ENCODE measurements at regions not wholly inside any gene's neighbourhood (a gene's known extent, or its start where the extent isn't known, plus 50 kb on each side); places are given as distances from the start of the nearest gene placed in this dataset.

DNA sequence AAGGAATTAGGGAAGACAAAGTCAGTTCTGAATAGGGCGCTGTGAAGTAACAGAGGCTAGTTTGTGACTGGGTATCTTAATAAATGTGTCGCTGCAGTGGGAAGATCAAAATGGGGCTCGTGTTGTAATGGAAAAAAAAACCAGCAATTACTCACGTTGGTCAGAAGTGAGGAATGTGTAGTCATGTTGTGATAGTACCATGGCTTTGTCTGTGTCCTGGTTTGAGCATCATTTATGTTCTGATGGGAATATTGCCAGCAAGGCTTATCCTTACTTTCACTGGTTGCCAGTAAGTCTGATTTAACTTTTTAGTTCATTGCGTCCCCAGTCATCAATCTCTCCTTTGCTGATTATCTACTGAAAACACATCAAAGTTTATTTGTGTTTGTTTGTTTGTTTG, 467.6 kb downstream of the NYAP2 start:
- no peaks in the 10 kb centered on the region for H3K9me2 ChIP-seq (replicated peaks; ENCODE audit: insufficient read depth, low read length)
- no peaks in the 10 kb centered on the region for H3K36me3 ChIP-seq (ENCODE audit: insufficient read depth, low read length)
- no peaks in the 10 kb centered on the region for H3K27me3 ChIP-seq (ENCODE audit: low read length)
- no peak overlapping the region for H2AFZ ChIP-seq (ENCODE audit: low read length)
- no peak overlapping the region for H3K4me2 ChIP-seq (ENCODE audit: low read depth, low read length, poor library complexity, severe bottlenecking)
- H3K79me2 ChIP-seq (ENCODE audit: low read length): no peaks in the 10 kb centered on the region
- H3K4me1 ChIP-seq (ENCODE audit: low read length): no peaks in the 10 kb centered on the region
- no peak for DNase-seq
- no peak overlapping the region for H3K27ac ChIP-seq (ENCODE audit: low read length)
- no peak overlapping the region for H3K9ac ChIP-seq (ENCODE audit: low read length)
- no peaks in the 10 kb centered on the region for H3K9me3 ChIP-seq (ENCODE audit: low read length)
- H4K20me1 ChIP-seq (ENCODE audit: insufficient read depth, low read depth, low read length): no peaks in the 10 kb centered on the region
- H3K4me3 ChIP-seq (ENCODE audit: low read length): no peak overlapping the region

DNA sequence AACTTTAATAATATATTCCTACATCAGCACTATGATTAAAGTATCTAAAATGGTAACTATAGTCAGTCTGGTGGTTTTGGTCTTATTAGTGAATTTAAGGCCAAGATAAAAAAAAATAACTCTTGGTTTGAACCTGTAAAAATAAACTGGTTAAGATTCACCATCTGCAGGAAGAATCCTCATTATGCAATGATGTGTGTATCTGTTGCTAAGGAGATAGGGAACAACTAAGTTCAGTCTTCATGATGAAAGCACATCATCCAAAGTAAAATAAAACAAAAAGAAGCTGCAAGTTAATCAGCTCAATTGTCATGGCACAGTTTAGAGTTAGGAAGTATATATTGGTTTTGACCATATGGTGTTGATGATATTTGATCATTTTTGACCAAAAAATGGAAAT, 466.0 kb downstream of the NYAP2 start:
- Histone ChIP-seq H3K36me3 (ENCODE audit: insufficient read depth, low read length) (no peaks in the 10 kb centered on the region), H2AFZ (ENCODE audit: low read length) (no peak overlapping the region), H3K4me1 (ENCODE audit: low read length) (no peaks in the 10 kb centered on the region), H4K20me1 (ENCODE audit: insufficient read depth, low read depth, low read length) (no peaks in the 10 kb centered on the region), H3K9me2 (replicated peaks; ENCODE audit: insufficient read depth, low read length) (no peaks in the 10 kb centered on the region), H3K27ac (ENCODE audit: low read length) (no peak overlapping the region), H3K4me3 (ENCODE audit: low read length) (no peak overlapping the region), H3K9ac (ENCODE audit: low read length) (no peak overlapping the region), H3K27me3 (ENCODE audit: low read length) (no peaks in the 10 kb centered on the region), H3K9me3 (ENCODE audit: low read length) (no peaks in the 10 kb centered on the region; the same call in 1 of the 2 replicates), H3K79me2 (ENCODE audit: low read length) (no peaks in the 10 kb centered on the region), H3K4me2 (ENCODE audit: low read depth, low read length, poor library complexity, severe bottlenecking) (no peak overlapping the region)
- DNase-seq: no peak

DNA sequence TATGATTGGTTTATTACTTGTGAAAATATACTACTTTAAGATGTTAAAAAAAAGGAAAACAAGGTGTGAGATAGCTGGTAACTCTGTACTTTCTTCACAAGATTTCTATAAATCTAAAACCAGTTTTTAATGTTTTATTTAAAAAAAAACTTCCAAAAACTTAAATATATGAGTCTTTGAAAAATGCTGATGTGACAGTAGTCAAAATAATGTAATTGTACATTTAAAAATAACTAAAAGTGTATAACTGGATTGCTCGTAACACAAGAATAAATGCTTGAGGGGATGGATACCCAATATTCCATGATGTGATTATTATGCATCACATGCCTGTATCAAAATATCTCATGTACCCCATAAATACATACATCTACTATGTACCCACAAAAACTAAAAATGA, 464.9 kb downstream of the NYAP2 start:
- Histone ChIP-seq H3K4me3 (ENCODE audit: low read length) (no peak overlapping the region), H3K79me2 (ENCODE audit: low read length) (no peaks in the 10 kb centered on the region), H3K9ac (ENCODE audit: low read length) (no peak overlapping the region), H3K4me2 (ENCODE audit: low read depth, low read length, poor library complexity, severe bottlenecking) (no peak overlapping the region), H3K9me2 (replicated peaks; ENCODE audit: insufficient read depth, low read length) (no peaks in the 10 kb centered on the region), H2AFZ (ENCODE audit: low read length) (no peak overlapping the region), H3K4me1 (ENCODE audit: low read length) (no peaks in the 10 kb centered on the region), H3K9me3 (ENCODE audit: low read length) (no peaks in the 10 kb centered on the region; the same call in 1 of the 2 replicates), H3K27ac (ENCODE audit: low read length) (no peak overlapping the region), H3K27me3 (ENCODE audit: low read length) (no peaks in the 10 kb centered on the region), H3K36me3 (ENCODE audit: insufficient read depth, low read length) (no peaks in the 10 kb centered on the region), H4K20me1 (ENCODE audit: insufficient read depth, low read depth, low read length) (no peaks in the 10 kb centered on the region)
- no peak for DNase-seq

DNA sequence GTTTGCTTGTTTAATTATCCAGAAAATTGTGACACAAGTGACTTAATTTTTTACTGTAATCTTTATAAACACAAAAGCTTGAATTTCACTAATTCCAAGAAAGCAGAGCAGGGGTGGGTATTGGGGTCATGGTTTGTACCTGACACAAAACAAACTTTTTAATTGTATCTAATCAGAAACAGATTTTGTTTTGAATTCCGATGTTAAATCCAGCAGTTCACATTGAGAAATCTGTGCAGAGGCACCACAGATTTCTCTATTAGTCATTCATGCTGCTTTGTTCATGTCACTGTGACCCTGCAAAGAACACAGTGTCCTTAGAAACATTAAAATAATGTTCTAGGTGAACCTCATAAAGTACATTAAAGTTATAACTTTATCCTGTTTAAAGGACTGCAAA, 443.4 kb downstream of the NYAP2 start:
- Histone ChIP-seq H3K27me3 (ENCODE audit: low read length) (no peaks in the 10 kb centered on the region), H3K4me1 (ENCODE audit: low read length) (no peaks in the 10 kb centered on the region), H3K4me2 (ENCODE audit: low read depth, low read length, poor library complexity, severe bottlenecking) (no peak overlapping the region), H3K79me2 (ENCODE audit: low read length) (no peaks in the 10 kb centered on the region), H3K36me3 (ENCODE audit: insufficient read depth, low read length) (no peaks in the 10 kb centered on the region), H3K9me3 (ENCODE audit: low read length) (no peaks in the 10 kb centered on the region), H4K20me1 (ENCODE audit: insufficient read depth, low read depth, low read length) (no peaks in the 10 kb centered on the region), H3K9me2 (replicated peaks; ENCODE audit: insufficient read depth, low read length) (no peaks in the 10 kb centered on the region; the same call in 1 of the 2 replicates), H3K9ac (ENCODE audit: low read length) (no peak overlapping the region), H3K27ac (ENCODE audit: low read length) (no peak overlapping the region), H2AFZ (ENCODE audit: low read length) (no peak overlapping the region), H3K4me3 (ENCODE audit: low read length) (no peak overlapping the region)
- no peak for DNase-seq

DNA sequence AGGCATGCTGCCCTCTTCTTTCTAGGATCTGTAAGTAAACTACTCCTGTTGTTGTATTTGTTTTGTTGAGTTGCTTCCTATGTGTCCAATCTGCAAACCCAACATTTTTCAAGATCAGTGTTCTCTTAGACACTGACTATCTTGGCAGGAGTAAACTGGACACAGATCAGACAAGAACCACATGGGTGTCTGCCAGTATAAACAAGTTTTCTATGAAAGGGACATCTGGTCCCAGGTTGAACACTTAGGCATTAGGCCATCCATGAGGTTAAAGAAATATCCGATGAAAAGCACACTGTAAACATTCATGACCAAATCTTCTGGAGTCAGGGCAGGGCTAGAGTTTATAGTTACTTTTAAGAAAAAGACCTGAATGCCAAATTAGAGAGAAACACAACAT, 441.8 kb downstream of the NYAP2 start:
- no peaks in the 10 kb centered on the region for H3K4me1 ChIP-seq (ENCODE audit: low read length)
- no peaks in the 10 kb centered on the region for H3K36me3 ChIP-seq (ENCODE audit: insufficient read depth, low read length)
- no peaks in the 10 kb centered on the region; the same call in 1 of the 2 replicates for H3K9me2 ChIP-seq (replicated peaks; ENCODE audit: insufficient read depth, low read length)
- no peaks in the 10 kb centered on the region for H4K20me1 ChIP-seq (ENCODE audit: insufficient read depth, low read depth, low read length)
- H3K27me3 ChIP-seq (ENCODE audit: low read length): no peaks in the 10 kb centered on the region
- H3K4me2 ChIP-seq (ENCODE audit: low read depth, low read length, poor library complexity, severe bottlenecking): no peak overlapping the region
- no peak overlapping the region for H2AFZ ChIP-seq (ENCODE audit: low read length)
- no peak overlapping the region for H3K4me3 ChIP-seq (ENCODE audit: low read length)
- no peak overlapping the region for H3K27ac ChIP-seq (ENCODE audit: low read length)
- no peaks in the 10 kb centered on the region for H3K79me2 ChIP-seq (ENCODE audit: low read length)
- no peak for DNase-seq
- no peak overlapping the region for H3K9ac ChIP-seq (ENCODE audit: low read length)
- no peaks in the 10 kb centered on the region for H3K9me3 ChIP-seq (ENCODE audit: low read length)

DNA sequence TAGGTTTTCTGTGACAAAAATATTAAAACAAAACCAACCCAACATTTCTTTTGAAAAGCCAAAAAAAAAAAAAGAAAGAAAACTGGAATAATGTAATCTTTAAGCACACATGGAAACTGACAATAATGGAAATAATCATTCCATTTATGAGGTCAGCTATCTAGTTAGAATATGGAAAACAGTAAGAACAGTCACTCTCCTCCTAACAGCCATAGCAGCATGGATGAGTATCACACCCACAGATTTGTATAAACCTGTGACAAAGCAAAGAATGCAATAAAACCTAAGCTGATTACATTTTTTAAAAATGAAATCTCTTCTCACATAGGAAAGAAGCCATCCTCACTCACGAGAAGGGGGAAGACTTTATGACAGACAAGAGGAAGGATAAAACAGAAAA, 437.8 kb downstream of the NYAP2 start:
- H3K79me2 ChIP-seq (ENCODE audit: low read length): no peaks in the 10 kb centered on the region
- no peaks in the 10 kb centered on the region; the same call in 1 of the 2 replicates for H3K9me2 ChIP-seq (replicated peaks; ENCODE audit: insufficient read depth, low read length)
- H2AFZ ChIP-seq (ENCODE audit: low read length): no peak overlapping the region
- no peaks in the 10 kb centered on the region; the same call in 1 of the 2 replicates for H3K9me3 ChIP-seq (ENCODE audit: low read length)
- no peaks in the 10 kb centered on the region for H3K36me3 ChIP-seq (ENCODE audit: insufficient read depth, low read length)
- H3K4me3 ChIP-seq (ENCODE audit: low read length): no peak overlapping the region
- H3K27ac ChIP-seq (ENCODE audit: low read length): no peak overlapping the region
- no peaks in the 10 kb centered on the region for H3K4me1 ChIP-seq (ENCODE audit: low read length)
- H3K27me3 ChIP-seq (ENCODE audit: low read length): no peaks in the 10 kb centered on the region
- no peaks in the 10 kb centered on the region for H4K20me1 ChIP-seq (ENCODE audit: insufficient read depth, low read depth, low read length)
- no peak overlapping the region for H3K9ac ChIP-seq (ENCODE audit: low read length)
- no peak for DNase-seq
- H3K4me2 ChIP-seq (ENCODE audit: low read depth, low read length, poor library complexity, severe bottlenecking): no peak overlapping the region

DNA sequence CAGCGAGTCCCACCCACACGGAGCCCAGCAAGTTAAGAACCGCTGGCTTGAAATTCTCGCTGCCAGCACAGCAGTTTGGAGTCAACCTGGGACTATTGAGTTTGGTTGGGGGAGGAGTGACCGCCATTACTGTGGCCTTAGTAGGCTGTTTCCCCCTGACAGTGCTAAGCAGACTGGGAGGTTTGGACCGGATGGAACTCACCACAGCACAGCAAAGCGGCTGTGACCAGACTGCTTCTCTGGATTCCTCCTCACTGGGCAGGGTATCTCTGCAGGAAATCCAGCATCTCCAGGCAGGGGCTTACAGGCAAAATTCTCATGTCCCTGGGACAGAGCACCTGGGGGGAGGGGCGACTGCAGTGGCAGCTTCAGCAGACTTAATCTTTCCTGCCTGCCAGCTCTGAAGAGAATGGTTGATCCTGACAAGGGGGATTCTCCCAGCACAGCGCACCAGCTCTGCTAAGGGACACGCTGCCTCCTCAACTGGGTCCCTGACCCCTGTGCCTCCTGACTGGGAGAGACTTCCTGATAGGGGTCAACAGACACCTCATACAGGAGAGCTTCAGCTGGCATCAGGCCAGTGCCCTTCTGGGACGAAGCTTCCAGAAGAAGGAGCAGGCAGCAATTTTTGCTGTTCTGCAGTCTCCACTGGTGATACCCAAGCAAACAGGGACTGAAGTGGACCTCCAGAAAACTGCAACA, 425.4 kb downstream of the NYAP2 start:
- no peaks in the 10 kb centered on the region for H3K36me3 ChIP-seq (ENCODE audit: insufficient read depth, low read length)
- H3K9me3 ChIP-seq (ENCODE audit: low read length): peaks cover 4% of the 10 kb centered on the region; the same call in 1 of the 2 replicates
- no peak overlapping the region for H2AFZ ChIP-seq (ENCODE audit: low read length)
- H3K4me2 ChIP-seq (ENCODE audit: low read depth, low read length, poor library complexity, severe bottlenecking): no peak overlapping the region
- no peaks in the 10 kb centered on the region for H3K27me3 ChIP-seq (ENCODE audit: low read length)
- no peaks in the 10 kb centered on the region for H3K4me1 ChIP-seq (ENCODE audit: low read length)
- no peak for DNase-seq
- no peak overlapping the region for H3K4me3 ChIP-seq (ENCODE audit: low read length)
- H3K27ac ChIP-seq (ENCODE audit: low read length): no peak overlapping the region
- H3K79me2 ChIP-seq (ENCODE audit: low read length): no peaks in the 10 kb centered on the region
- H3K9me2 ChIP-seq (replicated peaks; ENCODE audit: insufficient read depth, low read length): no peaks in the 10 kb centered on the region
- no peak overlapping the region for H3K9ac ChIP-seq (ENCODE audit: low read length)
- H4K20me1 ChIP-seq (ENCODE audit: insufficient read depth, low read depth, low read length): no peaks in the 10 kb centered on the region

DNA sequence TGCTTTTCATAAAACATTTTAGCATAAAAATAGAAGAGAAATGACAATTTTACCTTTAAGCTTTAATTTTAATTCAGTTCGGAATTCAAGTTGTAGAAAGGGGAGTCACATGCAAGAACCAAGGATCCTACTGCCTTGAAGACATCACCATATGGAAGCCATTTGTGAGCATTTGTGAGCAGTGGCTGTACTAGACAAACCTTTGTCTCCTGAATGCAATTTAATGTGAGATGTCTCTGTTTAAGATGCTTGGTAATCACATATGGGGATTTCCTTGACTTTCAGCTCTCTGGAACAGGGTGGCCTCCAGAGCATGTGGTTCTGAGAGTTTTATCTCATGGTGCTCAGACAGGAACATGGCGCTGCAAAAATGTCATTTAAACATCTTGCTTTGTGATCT, 421.8 kb downstream of the NYAP2 start:
- H3K4me1 ChIP-seq (ENCODE audit: low read length): no peaks in the 10 kb centered on the region
- no peaks in the 10 kb centered on the region for H3K79me2 ChIP-seq (ENCODE audit: low read length)
- no peak overlapping the region for H3K4me3 ChIP-seq (ENCODE audit: low read length)
- H2AFZ ChIP-seq (ENCODE audit: low read length): no peak overlapping the region
- no peak for DNase-seq
- no peaks in the 10 kb centered on the region for H3K36me3 ChIP-seq (ENCODE audit: insufficient read depth, low read length)
- no peak overlapping the region for H3K27ac ChIP-seq (ENCODE audit: low read length)
- H3K9ac ChIP-seq (ENCODE audit: low read length): no peak overlapping the region
- peaks cover 4% of the 10 kb centered on the region; the same call in 1 of the 2 replicates for H3K9me3 ChIP-seq (ENCODE audit: low read length)
- H3K27me3 ChIP-seq (ENCODE audit: low read length): no peaks in the 10 kb centered on the region
- no peak overlapping the region for H3K4me2 ChIP-seq (ENCODE audit: low read depth, low read length, poor library complexity, severe bottlenecking)
- H3K9me2 ChIP-seq (replicated peaks; ENCODE audit: insufficient read depth, low read length): no peaks in the 10 kb centered on the region
- no peaks in the 10 kb centered on the region for H4K20me1 ChIP-seq (ENCODE audit: insufficient read depth, low read depth, low read length)
